ENCODE measurements at regions not wholly inside any gene's neighbourhood (a gene's known extent, or its start where the extent isn't known, plus 50 kb on each side); places are given as distances from the start of the nearest gene placed in this dataset.

DNA sequence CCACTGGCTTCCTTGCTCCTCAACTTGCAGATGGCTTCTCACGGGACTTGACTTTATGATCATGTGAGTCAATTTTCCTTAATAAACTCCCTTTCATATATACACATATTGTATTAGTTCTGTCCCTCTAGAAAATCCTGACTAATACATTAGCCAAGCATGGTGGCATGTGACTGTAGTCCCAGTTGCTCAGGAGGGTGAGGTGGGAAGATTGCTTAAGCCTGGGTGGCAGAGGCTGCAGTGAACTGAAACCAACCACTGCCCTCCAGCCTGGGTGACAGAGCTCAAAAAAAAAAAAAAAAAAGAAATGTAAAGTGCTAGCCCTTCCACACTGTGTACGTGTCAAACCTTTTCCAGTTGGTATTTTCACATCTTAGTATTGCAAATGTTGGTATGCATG, 857.0 kb downstream of the LTN1 start:
- TF ChIP-seq, protein P1, sequence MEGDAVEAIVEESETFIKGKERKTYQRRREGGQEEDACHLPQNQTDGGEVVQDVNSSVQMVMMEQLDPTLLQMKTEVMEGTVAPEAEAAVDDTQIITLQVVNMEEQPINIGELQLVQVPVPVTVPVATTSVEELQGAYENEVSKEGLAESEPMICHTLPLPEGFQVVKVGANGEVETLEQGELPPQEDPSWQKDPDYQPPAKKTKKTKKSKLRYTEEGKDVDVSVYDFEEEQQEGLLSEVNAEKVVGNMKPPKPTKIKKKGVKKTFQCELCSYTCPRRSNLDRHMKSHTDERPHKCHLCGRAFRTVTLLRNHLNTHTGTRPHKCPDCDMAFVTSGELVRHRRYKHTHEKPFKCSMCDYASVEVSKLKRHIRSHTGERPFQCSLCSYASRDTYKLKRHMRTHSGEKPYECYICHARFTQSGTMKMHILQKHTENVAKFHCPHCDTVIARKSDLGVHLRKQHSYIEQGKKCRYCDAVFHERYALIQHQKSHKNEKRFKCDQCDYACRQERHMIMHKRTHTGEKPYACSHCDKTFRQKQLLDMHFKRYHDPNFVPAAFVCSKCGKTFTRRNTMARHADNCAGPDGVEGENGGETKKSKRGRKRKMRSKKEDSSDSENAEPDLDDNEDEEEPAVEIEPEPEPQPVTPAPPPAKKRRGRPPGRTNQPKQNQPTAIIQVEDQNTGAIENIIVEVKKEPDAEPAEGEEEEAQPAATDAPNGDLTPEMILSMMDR (IDR thresholded peaks at IDR 0.05), result no peak
- TF ChIP-seq EZH2 (IDR thresholded peaks at IDR 0.05), result no peak
